ENCODE measurements at regions not wholly inside any gene's neighbourhood (a gene's known extent, or its start where the extent isn't known, plus 50 kb on each side); places are given as distances from the start of the nearest gene placed in this dataset.
"Not testable (repeated sequence)": the region's sequence is repeated elsewhere in the genome, so short reads cannot be mapped to it uniquely, and the experiment has no call there.

- TF ChIP-seq CTCF (IDR thresholded peaks at IDR 0.05; ENCODE audit: low read depth, low read length, missing input control); SP1 (IDR thresholded peaks at IDR 0.05); REST (IDR thresholded peaks at IDR 0.05); RXRA (IDR thresholded peaks at IDR 0.05): not testable (repeated sequence)
Observed at GRCh38 chr11:39536323-39536722, 1923.1 kb downstream of the LRRC4C start.

Data from liver (tissue), 3 donors.